SK-N-SH (cell line): ENCODE measurements at regions not wholly inside any gene's neighbourhood (a gene's known extent, or its start where the extent isn't known, plus 50 kb on each side); places are given as distances from the start of the nearest gene placed in this dataset.

Experiments used
- CHD2 ChIP-seq: fragments of 150-350 bp; IDR thresholded peaks from 2 replicates; pipeline ENCODE4 v1.6.1; 2018; ENCODE audit warnings: low read length; ENCODE audit not compliant: partially characterized antibody
- EP300 ChIP-seq, 2 experiments: IDR thresholded peaks; 2 replicates each; pipeline versions ENCODE4 v1.4.0 to v1.6.1; 2012; ENCODE audit warnings: borderline replicate concordance in 1 of 2, low read depth in 1 of 2, low read length in 1 of 2
- EZH2phosphoT487 ChIP-seq: fragments of 200-600 bp; sonication (generic); IDR thresholded peaks from 2 replicates; pipeline ENCODE4 v1.6.1; 2017; ENCODE audit warnings: low read depth, mixed run types, mild to moderate bottlenecking, antibody characterized with exemption, moderate library complexity, borderline replicate concordance
- FOXJ3 ChIP-seq: sonication (generic); formaldehyde crosslinking; IDR thresholded peaks from 2 replicates; pipeline ENCODE4 v1.5.1; 2020; ENCODE audit warnings: mild to moderate bottlenecking, missing genetic modification reagents
- RCOR1 ChIP-seq: fragments of 150-350 bp; IDR thresholded peaks from 2 replicates; pipeline ENCODE4 v1.6.1; 2017; ENCODE audit warnings: antibody characterized with exemption, low read length
- SMC3 ChIP-seq: IDR thresholded peaks from 2 replicates; pipeline ENCODE4 v1.6.1; 2012; ENCODE audit warnings: low read depth, low read length, improper control_type of control experiment
- TAF1 ChIP-seq: IDR thresholded peaks from 2 replicates; pipeline ENCODE4 v1.6.1; 2012; ENCODE audit warnings: low read depth, mild to moderate bottlenecking, low read length, moderate library complexity, borderline replicate concordance
- TF ChIP-seq, protein P1 (sequence below): IDR thresholded peaks from 2 replicates; pipeline ENCODE4 v1.6.1; 2012; ENCODE audit warnings: mild to moderate bottlenecking, low read depth, low read length, moderate library complexity
- TF ChIP-seq, protein P2 (sequence below): fragments of 200-600 bp; sonication (generic); IDR thresholded peaks from 2 replicates; pipeline ENCODE4 v1.6.1; 2017; ENCODE audit warnings: antibody characterized with exemption, mild to moderate bottlenecking, moderate library complexity
- TF ChIP-seq, protein P3 (sequence below): fragments of 150-350 bp; IDR thresholded peaks from 2 replicates; pipeline ENCODE4 v1.6.1; 2017; ENCODE audit warnings: antibody characterized with exemption, low read length, low read depth, borderline replicate concordance
- TF ChIP-seq, protein P4 (sequence below): IDR thresholded peaks from 2 replicates; pipeline ENCODE4 v1.4.0; 2012; ENCODE audit warnings: low read depth, borderline replicate concordance
- TF ChIP-seq, protein P5 (sequence below): IDR thresholded peaks from 2 replicates; pipeline ENCODE4 v1.4.0; 2012; ENCODE audit warnings: low read depth

DNA sequence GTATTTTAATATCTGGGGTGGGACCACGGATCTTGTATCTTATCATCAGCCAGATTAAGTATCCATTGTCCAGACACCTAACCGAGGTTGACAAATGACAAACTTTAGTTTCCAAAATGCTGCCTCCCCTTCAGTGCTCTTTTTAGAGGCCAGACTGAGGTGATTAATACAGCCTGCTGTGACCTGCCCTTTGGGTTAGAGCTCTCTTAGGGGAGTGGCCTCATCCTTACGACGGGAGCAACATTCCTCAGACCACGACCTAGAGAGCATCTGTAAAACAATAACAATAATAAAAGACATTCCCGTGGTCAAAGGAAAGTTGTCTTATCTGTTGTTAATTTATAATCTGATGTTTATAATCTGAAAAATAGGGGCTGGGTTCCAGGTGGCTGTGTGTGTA lies 405.3 kb downstream of the LPIN1 start:
- TF ChIP-seq, protein P1, sequence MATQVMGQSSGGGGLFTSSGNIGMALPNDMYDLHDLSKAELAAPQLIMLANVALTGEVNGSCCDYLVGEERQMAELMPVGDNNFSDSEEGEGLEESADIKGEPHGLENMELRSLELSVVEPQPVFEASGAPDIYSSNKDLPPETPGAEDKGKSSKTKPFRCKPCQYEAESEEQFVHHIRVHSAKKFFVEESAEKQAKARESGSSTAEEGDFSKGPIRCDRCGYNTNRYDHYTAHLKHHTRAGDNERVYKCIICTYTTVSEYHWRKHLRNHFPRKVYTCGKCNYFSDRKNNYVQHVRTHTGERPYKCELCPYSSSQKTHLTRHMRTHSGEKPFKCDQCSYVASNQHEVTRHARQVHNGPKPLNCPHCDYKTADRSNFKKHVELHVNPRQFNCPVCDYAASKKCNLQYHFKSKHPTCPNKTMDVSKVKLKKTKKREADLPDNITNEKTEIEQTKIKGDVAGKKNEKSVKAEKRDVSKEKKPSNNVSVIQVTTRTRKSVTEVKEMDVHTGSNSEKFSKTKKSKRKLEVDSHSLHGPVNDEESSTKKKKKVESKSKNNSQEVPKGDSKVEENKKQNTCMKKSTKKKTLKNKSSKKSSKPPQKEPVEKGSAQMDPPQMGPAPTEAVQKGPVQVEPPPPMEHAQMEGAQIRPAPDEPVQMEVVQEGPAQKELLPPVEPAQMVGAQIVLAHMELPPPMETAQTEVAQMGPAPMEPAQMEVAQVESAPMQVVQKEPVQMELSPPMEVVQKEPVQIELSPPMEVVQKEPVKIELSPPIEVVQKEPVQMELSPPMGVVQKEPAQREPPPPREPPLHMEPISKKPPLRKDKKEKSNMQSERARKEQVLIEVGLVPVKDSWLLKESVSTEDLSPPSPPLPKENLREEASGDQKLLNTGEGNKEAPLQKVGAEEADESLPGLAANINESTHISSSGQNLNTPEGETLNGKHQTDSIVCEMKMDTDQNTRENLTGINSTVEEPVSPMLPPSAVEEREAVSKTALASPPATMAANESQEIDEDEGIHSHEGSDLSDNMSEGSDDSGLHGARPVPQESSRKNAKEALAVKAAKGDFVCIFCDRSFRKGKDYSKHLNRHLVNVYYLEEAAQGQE, result no peak
- TF ChIP-seq EP300 (IDR thresholded peaks at IDR 0.05; ENCODE audit: borderline replicate concordance in 1 of 2, low read depth in 1 of 2, low read length in 1 of 2) (no peak), RCOR1 (no peak), FOXJ3 (CRISPR knock-in tag) (no peak), CHD2 (no peak), TAF1 (no peak), EZH2phosphoT487 (no peak), SMC3 (no peak)
- TF ChIP-seq, protein P2, sequence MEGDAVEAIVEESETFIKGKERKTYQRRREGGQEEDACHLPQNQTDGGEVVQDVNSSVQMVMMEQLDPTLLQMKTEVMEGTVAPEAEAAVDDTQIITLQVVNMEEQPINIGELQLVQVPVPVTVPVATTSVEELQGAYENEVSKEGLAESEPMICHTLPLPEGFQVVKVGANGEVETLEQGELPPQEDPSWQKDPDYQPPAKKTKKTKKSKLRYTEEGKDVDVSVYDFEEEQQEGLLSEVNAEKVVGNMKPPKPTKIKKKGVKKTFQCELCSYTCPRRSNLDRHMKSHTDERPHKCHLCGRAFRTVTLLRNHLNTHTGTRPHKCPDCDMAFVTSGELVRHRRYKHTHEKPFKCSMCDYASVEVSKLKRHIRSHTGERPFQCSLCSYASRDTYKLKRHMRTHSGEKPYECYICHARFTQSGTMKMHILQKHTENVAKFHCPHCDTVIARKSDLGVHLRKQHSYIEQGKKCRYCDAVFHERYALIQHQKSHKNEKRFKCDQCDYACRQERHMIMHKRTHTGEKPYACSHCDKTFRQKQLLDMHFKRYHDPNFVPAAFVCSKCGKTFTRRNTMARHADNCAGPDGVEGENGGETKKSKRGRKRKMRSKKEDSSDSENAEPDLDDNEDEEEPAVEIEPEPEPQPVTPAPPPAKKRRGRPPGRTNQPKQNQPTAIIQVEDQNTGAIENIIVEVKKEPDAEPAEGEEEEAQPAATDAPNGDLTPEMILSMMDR, result no peak
- TF ChIP-seq, protein P3, sequence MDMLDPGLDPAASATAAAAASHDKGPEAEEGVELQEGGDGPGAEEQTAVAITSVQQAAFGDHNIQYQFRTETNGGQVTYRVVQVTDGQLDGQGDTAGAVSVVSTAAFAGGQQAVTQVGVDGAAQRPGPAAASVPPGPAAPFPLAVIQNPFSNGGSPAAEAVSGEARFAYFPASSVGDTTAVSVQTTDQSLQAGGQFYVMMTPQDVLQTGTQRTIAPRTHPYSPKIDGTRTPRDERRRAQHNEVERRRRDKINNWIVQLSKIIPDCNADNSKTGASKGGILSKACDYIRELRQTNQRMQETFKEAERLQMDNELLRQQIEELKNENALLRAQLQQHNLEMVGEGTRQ, result no peak
- TF ChIP-seq, protein P4, sequence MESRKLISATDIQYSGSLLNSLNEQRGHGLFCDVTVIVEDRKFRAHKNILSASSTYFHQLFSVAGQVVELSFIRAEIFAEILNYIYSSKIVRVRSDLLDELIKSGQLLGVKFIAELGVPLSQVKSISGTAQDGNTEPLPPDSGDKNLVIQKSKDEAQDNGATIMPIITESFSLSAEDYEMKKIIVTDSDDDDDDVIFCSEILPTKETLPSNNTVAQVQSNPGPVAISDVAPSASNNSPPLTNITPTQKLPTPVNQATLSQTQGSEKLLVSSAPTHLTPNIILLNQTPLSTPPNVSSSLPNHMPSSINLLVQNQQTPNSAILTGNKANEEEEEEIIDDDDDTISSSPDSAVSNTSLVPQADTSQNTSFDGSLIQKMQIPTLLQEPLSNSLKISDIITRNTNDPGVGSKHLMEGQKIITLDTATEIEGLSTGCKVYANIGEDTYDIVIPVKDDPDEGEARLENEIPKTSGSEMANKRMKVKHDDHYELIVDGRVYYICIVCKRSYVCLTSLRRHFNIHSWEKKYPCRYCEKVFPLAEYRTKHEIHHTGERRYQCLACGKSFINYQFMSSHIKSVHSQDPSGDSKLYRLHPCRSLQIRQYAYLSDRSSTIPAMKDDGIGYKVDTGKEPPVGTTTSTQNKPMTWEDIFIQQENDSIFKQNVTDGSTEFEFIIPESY, result no peak
- TF ChIP-seq, protein P5, sequence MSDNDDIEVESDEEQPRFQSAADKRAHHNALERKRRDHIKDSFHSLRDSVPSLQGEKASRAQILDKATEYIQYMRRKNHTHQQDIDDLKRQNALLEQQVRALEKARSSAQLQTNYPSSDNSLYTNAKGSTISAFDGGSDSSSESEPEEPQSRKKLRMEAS, result no peak
